Ovary (tissue), 7 donors: ENCODE measurements at regions not wholly inside any gene's neighbourhood (a gene's known extent, or its start where the extent isn't known, plus 50 kb on each side); places are given as distances from the start of the nearest gene placed in this dataset.

Experiments
- DNase-seq, 5 donors: peaks; one replicate each; pipeline ENCODE4 v3.0.0-alpha.2; 2019 to 2020
- H3K27ac ChIP-seq, 2 donors: fragments of 200-600 bp; one replicate each; pipeline versions ENCODE4 v1.5.1 to v1.8.0; 2019 to 2022
- H3K27me3 ChIP-seq: fragments of 200-600 bp; one replicate; pipeline ENCODE4 v1.8.0; 2022
- H3K36me3 ChIP-seq: fragments of 200-600 bp; sonication (generic); one replicate; pipeline ENCODE4 v1.5.1; 2019
- H3K4me1 ChIP-seq: one replicate; pipeline ENCODE4 v1.8.1; 2013; ENCODE audit warnings: mild to moderate bottlenecking, moderate library complexity; ENCODE audit not compliant: insufficient read depth
- H3K4me3 ChIP-seq: fragments of 200-600 bp; sonication (generic); one replicate; pipeline ENCODE4 v1.5.1; 2017
- H3K9me3 ChIP-seq, 2 donors: fragments of 200-600 bp in 1 of 2; sonication (generic) in 1 of 2; one replicate each; pipeline versions ENCODE4 v1.5.1 to v1.8.1; 2013 to 2019; ENCODE audit warnings: mild to moderate bottlenecking in 1 of 2, moderate library complexity in 1 of 2
- EP300 ChIP-seq: sonication (generic); formaldehyde crosslinking; IDR thresholded peaks from one replicate; pipeline ENCODE4 v1.6.1; 2017; ENCODE audit warnings: antibody characterized with exemption
- POLR2A ChIP-seq: fragments of 450-650 bp; IDR thresholded peaks from one replicate; pipeline ENCODE4 v1.6.1; 2017; ENCODE audit warnings: antibody characterized with exemption, mild to moderate bottlenecking, moderate library complexity
- WGBS, 3 donors: extraction: QIAGEN DNeasy Blood & Tissue Kit in 1 of 3; methylation state at CpG; one replicate each; pipeline versions ENCODE4 v1.1.5 to v1.1.7; 2013 to 2017; 5-methylcytosine and 5-hydroxymethylcytosine counted together
- intact Hi-C, 4 donors: fragments of 100-400 bp; cut with DNase I; formaldehyde crosslinking; loops; one replicate each; pipeline versions ENCODE4 v1.11.0 to v1.15.1; 2022 to 2023
- TF ChIP-seq, protein P1 (sequence below), 3 donors: fragments of 450-650 bp in 2 of 3; fragments of 200-600 bp in 1 of 3; IDR thresholded peaks; one replicate each; pipeline versions ENCODE4 v1.5.1 to v1.8.0; 2016 to 2022; ENCODE audit warnings: antibody characterized with exemption in 3 of 3, mild to moderate bottlenecking in 1 of 3
- donor health status: DM: no; HTN: no; CAD: no; lungs with moderate emphysema.
- donor health status: DM: no; HTN: no; CAD: no.
- donor health status: Bipolar disorder and iron deficiency.
- donor health status: DM: no; HTN: no; CAD: no.
- donor health status: DM: yes; HTN: yes; CAD: no.

DNA sequence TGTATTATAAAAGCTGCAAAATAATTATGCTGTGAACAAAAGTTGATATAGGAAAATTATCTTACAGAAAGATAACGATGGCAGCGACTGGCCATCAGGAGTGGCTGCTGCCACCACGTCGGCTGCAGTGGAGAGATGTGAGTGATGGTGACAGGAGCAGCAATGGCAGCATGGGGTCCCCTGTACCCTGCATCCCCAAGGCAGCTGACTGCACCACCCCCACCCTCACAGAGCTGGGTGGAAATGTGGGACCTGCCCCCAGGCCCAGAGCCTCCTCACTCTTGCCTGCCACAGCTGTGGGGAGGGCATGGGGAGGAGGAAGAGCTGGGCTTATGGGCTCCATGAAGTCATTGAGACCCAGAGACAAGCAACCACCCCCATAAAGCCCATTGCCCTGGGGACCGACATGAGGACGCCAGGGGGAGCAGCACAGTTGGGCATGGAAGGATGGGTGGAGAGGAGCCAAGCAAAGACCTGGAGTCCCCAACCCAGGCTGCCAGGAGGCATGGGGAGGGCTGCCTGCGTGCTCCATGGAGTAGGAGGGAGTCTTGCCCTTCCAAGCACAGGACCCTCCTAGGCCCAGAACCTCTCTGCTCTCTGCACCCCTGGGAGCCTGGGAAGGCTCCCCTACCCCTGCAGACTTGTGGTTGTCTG lies 1090.5 kb downstream of the PCDH18 start:
- no peak overlapping the region for H3K4me3 ChIP-seq
- no peaks in the 10 kb centered on the region for H3K36me3 ChIP-seq
- intact Hi-C loops = no loop called here
- H3K27ac ChIP-seq = no peak overlapping the region
- H3K9me3 ChIP-seq = no peaks in the 10 kb centered on the region
- no peak for DNase-seq
- 92 to 94% (median 93%) methylated on average over 7 of the region's 7 CpGs for WGBS, 3 donors
- no peaks in the 10 kb centered on the region for H3K4me1 ChIP-seq
- TF ChIP-seq, protein P1, sequence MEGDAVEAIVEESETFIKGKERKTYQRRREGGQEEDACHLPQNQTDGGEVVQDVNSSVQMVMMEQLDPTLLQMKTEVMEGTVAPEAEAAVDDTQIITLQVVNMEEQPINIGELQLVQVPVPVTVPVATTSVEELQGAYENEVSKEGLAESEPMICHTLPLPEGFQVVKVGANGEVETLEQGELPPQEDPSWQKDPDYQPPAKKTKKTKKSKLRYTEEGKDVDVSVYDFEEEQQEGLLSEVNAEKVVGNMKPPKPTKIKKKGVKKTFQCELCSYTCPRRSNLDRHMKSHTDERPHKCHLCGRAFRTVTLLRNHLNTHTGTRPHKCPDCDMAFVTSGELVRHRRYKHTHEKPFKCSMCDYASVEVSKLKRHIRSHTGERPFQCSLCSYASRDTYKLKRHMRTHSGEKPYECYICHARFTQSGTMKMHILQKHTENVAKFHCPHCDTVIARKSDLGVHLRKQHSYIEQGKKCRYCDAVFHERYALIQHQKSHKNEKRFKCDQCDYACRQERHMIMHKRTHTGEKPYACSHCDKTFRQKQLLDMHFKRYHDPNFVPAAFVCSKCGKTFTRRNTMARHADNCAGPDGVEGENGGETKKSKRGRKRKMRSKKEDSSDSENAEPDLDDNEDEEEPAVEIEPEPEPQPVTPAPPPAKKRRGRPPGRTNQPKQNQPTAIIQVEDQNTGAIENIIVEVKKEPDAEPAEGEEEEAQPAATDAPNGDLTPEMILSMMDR (IDR thresholded peaks at IDR 0.05) = no peak
- TF ChIP-seq POLR2A (no peak), EP300 (no peak)
- no peaks in the 10 kb centered on the region for H3K27me3 ChIP-seq

DNA sequence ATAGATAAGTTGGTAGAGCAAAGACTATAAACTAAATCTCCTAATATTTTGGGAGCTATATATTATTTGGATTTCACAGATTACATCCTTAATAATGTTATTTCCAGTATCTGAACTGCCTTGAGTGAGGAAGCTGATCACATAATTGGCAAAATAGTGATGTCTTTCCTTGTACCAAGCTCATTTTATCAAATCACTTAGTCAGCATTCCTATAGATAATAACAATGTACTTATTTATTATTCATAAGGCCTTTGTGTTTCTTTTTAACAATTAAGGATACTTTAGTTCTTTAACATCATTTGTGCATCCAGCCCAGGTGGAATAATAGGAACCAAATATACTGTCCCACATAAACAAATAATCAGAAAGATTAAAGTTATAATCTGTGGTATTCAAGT lies 1093.6 kb downstream of the PCDH18 start:
- TF ChIP-seq EP300 = no peak
- no peaks in the 10 kb centered on the region for H3K27me3 ChIP-seq
- intact Hi-C loops = no loop called here

DNA sequence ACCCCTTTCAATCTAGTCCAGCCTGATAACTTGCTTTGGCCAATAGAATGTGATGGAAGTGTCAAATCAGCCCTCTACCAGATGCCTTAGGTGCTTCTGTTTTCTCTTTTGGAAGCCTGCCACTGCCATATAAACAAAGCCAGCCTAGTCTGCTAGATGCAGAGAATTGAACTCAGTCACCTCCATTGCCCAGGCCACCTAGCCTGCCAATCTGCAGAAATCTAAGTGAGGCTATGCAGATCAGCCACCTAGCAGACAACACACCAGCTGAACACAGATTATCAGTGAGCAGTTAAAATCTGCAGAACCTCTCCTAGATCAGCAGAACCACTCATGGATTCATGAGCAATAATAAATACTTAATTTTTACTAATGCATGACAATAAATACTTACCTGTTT lies 1108.2 kb downstream of the PCDH18 start:
- Histone ChIP-seq H3K9me3 (no peaks in the 10 kb centered on the region), H3K4me3 (no peak overlapping the region), H3K4me1 (no peaks in the 10 kb centered on the region), H3K27ac (no peak overlapping the region), H3K27me3 (no peaks in the 10 kb centered on the region), H3K36me3 (no peaks in the 10 kb centered on the region)
- DNase-seq = no peak
- intact Hi-C loops = no loop called here
- TF ChIP-seq, protein P1 (IDR thresholded peaks at IDR 0.05) = no peak
- TF ChIP-seq POLR2A = no peak
- TF ChIP-seq EP300 = no peak

More for the DNA sequence above, 1093.6 kb downstream of the PCDH18 start:
- no peaks in the 10 kb centered on the region for H3K36me3 ChIP-seq
- no peak for DNase-seq
- no peak overlapping the region for H3K27ac ChIP-seq
- H3K4me3 ChIP-seq = no peak overlapping the region
- no peaks in the 10 kb centered on the region for H3K4me1 ChIP-seq
- no peaks in the 10 kb centered on the region for H3K9me3 ChIP-seq

DNA sequence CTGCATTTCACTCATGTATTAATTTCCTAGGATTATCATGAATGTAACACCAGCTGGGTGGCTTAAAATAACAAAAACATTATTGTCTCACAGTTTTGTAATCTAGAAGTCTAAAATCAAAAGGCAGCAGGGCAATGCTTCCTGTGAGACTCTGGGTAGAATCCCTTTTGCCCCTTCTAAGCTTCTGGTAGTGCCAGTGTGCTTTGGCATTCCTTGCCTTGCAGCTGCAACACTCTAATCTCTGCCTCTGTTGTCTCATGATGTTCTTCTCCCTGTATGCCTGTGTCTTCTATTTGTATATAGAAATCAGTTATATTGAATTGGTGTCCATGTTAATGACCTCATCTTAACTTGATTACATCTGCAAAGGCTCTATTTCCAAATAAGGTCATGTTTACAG lies 1117.3 kb downstream of the PCDH18 start:
- no peak for DNase-seq
- no peaks in the 10 kb centered on the region for H3K27me3 ChIP-seq
- H3K36me3 ChIP-seq = no peaks in the 10 kb centered on the region
- H3K9me3 ChIP-seq = no peaks in the 10 kb centered on the region
- no peaks in the 10 kb centered on the region for H3K4me1 ChIP-seq
- TF ChIP-seq, protein P1 (IDR thresholded peaks at IDR 0.05) = no peak
- no peak for TF ChIP-seq EP300
- TF ChIP-seq POLR2A = no peak
- intact Hi-C loops = no loop called here
- no peak overlapping the region for H3K27ac ChIP-seq
- no peak overlapping the region for H3K4me3 ChIP-seq

DNA sequence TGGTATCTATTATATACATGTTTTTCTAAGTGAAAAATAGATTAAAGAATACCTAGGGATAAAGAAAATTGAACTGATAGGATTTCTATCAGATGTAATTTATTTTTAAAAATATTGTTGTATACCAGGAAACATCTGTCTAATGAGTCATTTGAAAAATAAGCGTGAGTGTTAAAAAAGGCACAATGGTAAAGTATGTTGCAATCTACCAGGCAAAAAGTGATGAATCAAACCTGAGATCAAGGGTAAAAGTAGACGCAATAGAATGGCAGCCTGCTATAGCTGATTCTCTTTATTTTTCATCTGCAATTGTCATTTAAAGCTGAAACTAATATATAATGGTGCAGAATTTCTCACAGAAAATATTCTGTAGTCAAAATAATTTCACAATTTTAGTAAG lies 1119.6 kb downstream of the PCDH18 start:
- intact Hi-C loops = no loop called here
- 68 to 73% (median 71%) methylated on average over 2 of the region's 2 CpGs for WGBS, 3 donors
- no peaks in the 10 kb centered on the region for H3K36me3 ChIP-seq
- TF ChIP-seq EP300 = no peak
- TF ChIP-seq, protein P1 (IDR thresholded peaks at IDR 0.05) = no peak
- TF ChIP-seq POLR2A = no peak
- no peak overlapping the region for H3K27ac ChIP-seq
- no peak for DNase-seq
- H3K4me1 ChIP-seq = no peaks in the 10 kb centered on the region
- H3K9me3 ChIP-seq = no peaks in the 10 kb centered on the region
- H3K27me3 ChIP-seq = no peaks in the 10 kb centered on the region
- H3K4me3 ChIP-seq = no peak overlapping the region
